NCI-H82 treated with DMSO at 0.1 percent for 48 hours (cell line): ENCODE measurements at regions not wholly inside any gene's neighbourhood (a gene's known extent, or its start where the extent isn't known, plus 50 kb on each side); places are given as distances from the start of the nearest gene placed in this dataset.

Experiments
- DNase-seq: peaks from one replicate; lab custom pipeline; 2025; ENCODE audit not compliant: unreplicated experiment; lab: John Stamatoyannopoulos, UW

GRCh38 chr6:165883851-165884640, 221.0 kb upstream of the PDE10A start:
- DNase-seq: no peak

- DNase-seq: no peak
Measured at GRCh38 chr6:165881806-165882205, 218.8 kb upstream of the PDE10A start.

- no peak for DNase-seq
Measured at GRCh38 chr6:165880686-165881085, 217.6 kb upstream of the PDE10A start.

- no peak for DNase-seq
Measured at GRCh38 chr6:165877773-165878172, 214.7 kb upstream of the PDE10A start.

- DNase-seq: no peak
Measured at GRCh38 chr6:165877192-165877591, 214.2 kb upstream of the PDE10A start.

- no peak for DNase-seq
Measured at GRCh38 chr6:165876588-165876987, 213.5 kb upstream of the PDE10A start.

- no peak for DNase-seq
Measured at GRCh38 chr6:165875946-165876345, 212.9 kb upstream of the PDE10A start.

GRCh38 chr6:165873976-165874375, 210.9 kb upstream of the PDE10A start:
- DNase-seq: no peak

GRCh38 chr6:165872811-165873210, 209.8 kb upstream of the PDE10A start:
- no peak for DNase-seq

- DNase-seq: no peak
Measured at GRCh38 chr6:165872311-165872710, 209.3 kb upstream of the PDE10A start.

GRCh38 chr6:165871571-165871970, 208.5 kb upstream of the PDE10A start:
- DNase-seq: no peak

GRCh38 chr6:165869526-165869925, 206.5 kb upstream of the PDE10A start:
- DNase-seq: no peak

GRCh38 chr6:165864925-165865324, 201.9 kb upstream of the PDE10A start:
- no peak for DNase-seq

GRCh38 chr6:165864218-165864617, 201.2 kb upstream of the PDE10A start:
- DNase-seq: no peak

GRCh38 chr6:165863801-165864200, 200.8 kb upstream of the PDE10A start:
- no peak for DNase-seq

- no peak for DNase-seq
Measured at GRCh38 chr6:165862813-165863212, 199.8 kb upstream of the PDE10A start.

- DNase-seq: no peak
Measured at GRCh38 chr6:165861226-165861625, 198.2 kb upstream of the PDE10A start.

- no peak for DNase-seq
Measured at GRCh38 chr6:165858586-165858985, 195.5 kb upstream of the PDE10A start.

GRCh38 chr6:165855856-165856255, 192.8 kb upstream of the PDE10A start:
- no peak for DNase-seq

- DNase-seq: no peak
Measured at GRCh38 chr6:165854863-165855593, 192.0 kb upstream of the PDE10A start.

GRCh38 chr6:165854061-165854862, 191.2 kb upstream of the PDE10A start:
- no peak for DNase-seq

GRCh38 chr6:165852676-165853075, 189.6 kb upstream of the PDE10A start:
- DNase-seq: no peak
